HG02973 (cell line): ENCODE measurements at regions not wholly inside any gene's neighbourhood (a gene's known extent, or its start where the extent isn't known, plus 50 kb on each side); places are given as distances from the start of the nearest gene placed in this dataset.

Experiments
- ATAC-seq: cut with Tn5 transposase; IDR thresholded peaks from one replicate; pipeline ENCODE4 v1.9.1; 2021; ENCODE audit warnings: moderate library complexity; ENCODE audit not compliant: unreplicated experiment

DNA sequence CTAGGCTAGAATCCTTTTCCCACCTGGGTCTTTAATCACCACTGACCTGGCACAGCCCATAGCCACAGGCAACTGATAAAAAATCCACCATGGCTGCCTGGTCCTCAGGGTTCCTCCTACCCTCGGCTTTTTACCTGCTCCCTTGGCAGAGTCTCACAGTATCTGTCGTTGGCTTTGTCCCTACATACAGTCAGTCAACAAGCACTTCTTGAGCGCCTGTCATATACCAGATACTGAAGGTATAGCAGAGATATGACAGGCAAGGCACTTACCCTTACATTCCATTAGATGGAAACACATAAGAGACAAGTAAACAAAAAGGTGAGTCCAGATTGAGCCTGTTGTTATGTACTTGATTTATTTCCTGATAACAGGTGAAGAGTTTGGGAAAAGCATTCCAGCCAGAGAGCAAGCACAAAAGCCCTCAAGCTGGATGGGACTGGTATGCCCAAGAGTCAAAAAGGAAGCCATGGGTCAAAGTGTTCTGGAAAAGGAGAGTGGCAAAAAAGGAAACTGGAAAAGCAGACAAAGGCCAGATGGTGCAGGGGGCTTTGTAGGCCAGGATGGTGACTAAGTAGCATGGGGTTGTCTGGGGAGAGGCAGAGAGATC is 247.0 kb downstream of the CHD9NB start:
- no peak for ATAC-seq

DNA sequence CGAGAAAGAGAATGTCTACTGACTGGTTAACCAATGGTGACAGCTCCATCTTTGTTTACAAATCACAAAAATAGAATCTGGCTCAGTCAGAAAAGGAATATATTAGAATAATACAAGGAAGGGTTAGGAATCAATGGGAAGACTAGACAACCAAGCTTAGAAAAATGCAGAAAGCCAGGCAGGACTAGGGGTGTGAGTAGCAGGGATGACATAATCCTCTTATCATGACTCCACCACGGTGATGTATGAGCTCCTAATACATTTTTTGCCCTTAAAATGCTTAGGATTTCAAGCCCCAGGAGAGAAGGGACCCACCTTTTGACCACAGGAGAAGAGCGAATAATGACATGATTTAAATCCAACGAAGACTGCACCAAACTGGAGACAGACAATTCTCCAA is 252.3 kb downstream of the CHD9NB start:
- ATAC-seq: no peak

DNA sequence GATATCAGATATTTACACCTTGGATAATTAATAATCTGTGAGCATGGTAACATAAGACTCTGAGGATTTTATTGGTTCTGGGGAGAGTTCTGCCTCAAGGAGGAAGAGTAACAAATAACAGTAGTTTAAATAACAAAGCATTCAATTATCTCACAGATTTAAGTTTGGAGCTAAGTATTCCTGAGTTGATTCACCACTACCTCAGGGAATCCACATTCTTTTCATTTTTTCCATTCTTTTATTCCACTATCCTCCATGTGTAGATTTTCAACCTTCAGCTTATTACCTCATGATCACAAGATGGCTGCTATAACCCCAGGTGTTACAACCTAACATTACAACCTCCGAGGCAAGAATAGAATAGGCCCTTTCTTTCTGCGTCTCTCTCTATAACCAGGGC is 252.2 kb upstream of the TOX3 start:
- no peak for ATAC-seq

DNA sequence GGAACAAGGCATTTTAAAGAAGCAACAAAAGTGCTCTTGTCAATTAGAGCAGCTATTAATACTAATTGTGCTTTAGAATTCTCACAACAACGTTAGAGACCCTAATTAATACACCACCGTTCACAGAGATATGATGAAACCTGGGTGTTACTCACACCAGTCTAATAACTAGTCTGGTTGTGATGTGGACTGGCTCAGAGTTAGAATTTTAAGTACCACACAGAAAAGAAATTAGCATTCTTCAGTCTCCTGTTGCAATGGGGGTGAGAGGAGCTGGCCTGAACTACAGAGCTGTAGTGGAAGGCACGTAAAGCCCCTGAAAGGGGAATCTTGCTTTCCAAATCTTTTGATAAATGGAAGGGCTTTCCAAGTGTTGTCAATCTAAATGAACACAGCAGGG is 240.8 kb upstream of the TOX3 start:
- no peak for ATAC-seq

DNA sequence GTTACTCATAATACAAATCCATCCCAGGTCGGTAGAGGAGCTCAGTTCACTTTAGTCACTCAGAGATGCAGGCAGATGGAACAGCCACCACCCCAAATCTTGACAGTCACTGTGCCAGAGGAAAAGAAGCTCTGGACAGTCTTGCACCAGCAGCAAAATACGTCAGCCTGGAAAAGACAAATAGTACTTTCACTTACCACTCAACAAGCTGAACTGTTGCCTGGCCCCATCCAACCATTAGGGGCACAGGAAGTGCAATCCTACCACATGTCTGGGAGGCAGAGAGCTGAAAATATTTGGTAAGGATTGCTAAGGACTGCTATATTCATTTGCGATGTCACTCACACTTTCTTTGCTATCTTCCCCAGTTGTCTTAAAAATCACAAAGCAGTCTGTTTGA is 239.1 kb upstream of the TOX3 start:
- no peak for ATAC-seq

DNA sequence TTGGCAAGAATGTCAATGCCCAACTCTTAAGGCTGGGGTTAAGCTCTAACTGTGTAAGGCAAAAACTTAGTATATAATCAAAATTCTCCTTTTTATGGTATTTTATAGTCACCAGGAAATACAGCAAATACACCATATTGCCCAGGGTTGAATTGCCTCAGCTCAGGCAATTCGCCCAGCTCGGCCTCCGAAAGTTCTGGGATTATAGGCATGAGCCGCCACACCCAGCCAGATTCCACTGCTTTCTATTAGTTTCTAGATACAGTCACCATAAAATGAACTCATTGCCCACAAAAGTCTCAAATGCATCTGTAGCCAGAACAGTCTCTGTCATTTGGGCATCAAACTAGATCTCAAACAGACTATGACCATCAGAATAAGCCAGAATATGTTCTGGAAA is 238.7 kb upstream of the TOX3 start:
- no peak for ATAC-seq

DNA sequence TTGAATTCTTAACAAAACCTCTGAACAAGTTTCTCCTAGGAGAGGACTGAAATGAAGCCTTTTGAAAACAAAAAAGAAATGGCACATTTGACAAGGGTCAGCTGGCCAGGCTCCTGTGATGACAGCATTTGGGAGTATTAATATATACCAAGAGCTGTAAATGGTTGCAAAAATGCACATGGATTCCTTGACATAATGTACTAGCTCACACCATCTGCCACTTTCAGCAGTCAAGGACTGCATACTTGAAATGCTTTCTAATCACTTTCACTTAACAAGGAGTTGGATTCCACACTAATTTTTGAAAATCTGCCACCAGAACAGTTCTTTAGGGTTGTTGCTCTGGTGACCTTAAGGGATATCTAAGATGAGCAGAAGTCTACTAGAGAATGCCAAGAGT is 236.7 kb upstream of the TOX3 start:
- no peak for ATAC-seq

DNA sequence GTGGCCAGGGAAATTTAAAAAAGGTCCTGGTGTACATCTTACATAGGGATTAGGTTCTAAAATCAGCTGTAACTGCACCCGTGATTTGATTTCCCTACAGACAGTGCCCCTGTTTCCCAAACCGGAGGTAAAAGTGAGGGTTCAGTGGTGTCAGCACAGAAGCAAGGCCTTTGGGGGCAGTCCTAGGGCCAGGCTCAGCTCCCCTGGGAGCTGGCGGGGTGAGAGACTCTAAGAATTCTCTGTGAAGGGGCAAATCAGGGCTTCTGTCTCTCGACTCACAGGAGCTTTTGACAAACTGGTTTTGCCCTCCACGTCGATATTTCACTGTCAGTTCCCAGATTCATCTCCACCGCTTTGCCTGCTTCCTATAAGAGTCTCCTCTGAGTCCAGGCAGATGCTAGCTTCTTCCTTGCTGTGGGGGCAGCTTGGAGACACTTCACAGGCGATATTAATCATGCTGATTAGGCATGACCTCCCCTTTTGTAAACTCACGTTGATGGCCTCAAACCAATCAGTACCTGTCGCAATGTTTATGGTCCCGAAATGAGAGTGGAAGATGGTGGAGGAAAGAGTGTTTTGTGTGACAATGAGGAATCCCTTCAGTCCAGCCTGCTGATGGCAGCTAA is 234.2 kb upstream of the TOX3 start:
- ATAC-seq: no peak

DNA sequence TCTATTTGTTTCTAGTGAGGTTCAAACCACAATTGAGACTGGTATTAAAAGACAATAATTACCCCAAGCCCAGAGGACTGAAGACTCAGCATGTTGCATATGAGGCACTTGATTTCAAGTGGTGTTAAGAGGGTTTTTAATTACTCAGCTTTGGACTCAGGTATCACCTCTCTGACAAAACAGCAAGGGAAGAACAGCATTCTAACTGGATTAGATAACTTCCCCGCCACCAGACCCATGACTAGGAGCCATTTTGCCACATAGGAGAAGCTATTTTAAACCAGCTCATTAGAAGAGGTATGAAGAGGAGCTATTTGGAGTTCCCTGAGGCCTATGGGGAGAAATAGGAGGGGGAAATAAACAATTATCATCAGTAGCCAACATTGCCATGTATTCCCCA is 226.1 kb upstream of the TOX3 start:
- no peak for ATAC-seq

DNA sequence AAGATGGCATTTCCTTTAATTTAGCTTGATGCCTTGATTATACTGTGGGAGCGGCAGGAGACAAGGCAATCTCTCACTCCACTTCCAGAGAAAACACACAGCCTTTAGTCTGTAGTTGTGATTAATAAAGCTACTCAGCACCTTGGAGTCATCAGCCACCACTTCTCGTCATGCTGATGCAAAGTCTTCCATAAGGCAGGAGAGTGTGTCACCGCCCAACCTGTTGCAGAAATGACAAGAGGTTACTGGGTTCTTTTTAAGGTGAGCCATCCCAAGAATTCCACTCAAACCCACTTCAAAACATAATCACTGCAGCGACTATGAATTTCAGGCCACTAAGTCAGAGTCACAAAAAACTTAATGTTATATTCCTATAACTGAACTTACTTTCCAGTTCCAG is 223.9 kb upstream of the TOX3 start:
- ATAC-seq: no peak

DNA sequence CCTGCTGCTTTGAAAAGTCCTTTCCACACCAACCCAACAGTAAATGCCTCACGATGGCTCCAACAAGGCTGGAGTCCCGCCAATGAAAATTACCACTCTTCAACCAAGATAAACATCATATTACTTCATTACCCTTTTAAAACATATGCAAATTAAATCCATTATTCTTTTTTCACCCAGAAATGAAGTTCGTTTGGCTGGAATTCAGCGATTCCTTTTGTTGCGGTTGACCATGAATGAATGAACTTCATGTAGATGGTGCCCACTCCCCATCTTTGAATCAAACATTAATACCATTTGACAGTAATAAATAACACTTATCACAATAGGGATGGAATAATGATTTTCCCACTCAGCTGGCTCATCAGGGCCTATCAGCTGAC is 211.5 kb upstream of the TOX3 start:
- no peak for ATAC-seq

DNA sequence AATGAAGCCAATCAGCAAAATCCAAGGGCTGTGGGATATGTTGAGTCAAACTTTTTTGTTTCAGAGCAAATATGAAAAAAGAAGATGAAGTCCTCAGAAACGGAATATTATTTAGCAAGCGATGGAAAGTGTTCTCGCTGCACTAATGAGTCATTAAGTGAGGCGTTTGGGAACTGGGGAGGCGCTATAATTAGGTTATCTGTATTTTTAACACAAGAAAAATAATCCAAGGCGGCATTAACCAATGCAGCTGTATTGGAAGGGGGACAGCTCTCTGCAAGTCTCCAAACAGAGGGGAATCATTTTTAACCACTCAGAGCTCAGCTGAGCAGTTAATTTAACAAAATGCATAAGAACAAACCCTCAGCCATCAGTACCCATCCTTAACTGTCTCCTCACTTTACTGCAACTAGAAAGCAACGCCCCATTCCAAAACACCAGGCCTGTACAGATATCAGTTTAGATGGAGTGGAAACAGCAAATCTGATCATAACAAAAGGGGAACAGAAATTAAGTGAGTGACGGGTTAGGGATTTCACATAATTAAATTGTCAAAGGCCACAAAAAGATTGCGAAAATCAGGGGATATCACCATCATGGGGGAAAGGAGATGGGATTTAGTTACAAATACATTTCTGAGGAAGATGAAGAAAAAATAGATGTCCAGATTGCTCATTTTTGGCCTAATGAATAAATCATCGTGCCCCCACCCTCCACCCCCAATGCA is 211.0 kb upstream of the TOX3 start:
- no peak for ATAC-seq

DNA sequence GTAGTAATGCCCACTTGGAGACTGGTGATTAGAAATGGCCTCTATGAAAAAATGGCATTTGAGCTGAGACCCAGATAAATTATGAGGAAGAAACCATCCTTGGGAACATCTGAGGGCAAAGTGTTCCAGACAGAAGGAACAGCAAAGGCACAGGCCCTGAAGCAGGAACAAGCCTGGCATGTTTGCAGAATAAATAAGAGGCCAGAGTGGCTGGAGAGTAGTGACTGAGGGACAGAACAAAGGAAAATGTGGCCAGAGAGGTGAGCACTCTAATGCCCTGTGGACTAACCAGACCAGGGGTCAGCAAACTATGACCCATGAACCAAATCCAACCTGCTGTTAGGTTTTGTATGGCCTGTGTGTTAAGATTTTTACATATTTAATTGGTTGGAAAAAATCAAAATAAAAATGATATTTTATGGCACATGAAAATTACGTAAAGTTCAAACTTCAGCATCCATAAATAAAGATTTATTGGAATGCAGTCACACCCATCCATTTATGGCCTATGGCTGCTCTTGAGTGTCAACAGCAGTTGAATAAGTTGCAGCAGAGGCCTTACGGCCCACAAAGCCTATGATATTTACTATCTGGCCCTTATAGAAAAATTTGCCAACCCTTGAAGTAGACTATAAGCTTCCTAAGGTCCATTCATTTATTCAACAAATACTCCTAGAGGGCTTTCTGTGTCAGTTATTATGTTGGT is 210.0 kb upstream of the TOX3 start:
- ATAC-seq: no peak

DNA sequence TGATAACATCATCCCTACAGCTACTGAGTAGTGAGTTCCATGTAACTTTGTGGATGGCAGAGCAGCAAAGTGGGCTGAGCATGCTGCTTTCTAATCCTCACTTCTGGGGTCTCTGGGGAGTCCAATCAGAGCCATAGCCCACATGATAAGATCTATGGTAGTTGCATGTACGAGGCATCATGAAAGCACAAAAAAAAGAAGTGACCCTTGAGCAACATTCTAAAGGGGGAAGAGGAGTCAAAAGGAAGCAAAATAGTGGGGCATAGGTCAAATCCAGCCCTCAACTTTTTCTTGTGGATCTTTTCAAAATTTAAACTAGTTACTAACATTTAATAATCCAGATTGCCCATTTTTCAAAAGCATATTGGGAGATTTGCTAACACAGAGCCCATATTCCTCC is 208.5 kb upstream of the TOX3 start:
- no peak for ATAC-seq

DNA sequence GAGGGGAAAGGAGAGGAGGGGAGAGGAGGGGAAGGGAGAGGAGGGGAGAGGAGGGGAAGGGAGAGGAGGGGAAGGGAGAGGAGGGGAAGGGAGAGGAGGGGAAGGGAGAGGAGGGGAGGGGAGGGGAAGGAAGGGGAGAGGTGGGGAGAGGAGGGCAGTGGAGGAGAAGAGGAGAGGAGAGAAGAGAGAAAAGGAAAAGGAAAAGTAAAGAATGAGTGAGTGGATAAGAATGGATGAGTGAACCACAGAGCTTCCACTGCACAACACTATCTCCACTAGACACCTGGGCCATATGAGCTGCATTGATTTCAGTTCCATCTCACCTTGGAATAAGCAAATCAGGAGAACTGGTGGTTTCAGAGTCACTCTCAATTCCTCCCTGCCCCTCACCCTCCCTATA is 204.1 kb upstream of the TOX3 start:
- ATAC-seq: no peak

DNA sequence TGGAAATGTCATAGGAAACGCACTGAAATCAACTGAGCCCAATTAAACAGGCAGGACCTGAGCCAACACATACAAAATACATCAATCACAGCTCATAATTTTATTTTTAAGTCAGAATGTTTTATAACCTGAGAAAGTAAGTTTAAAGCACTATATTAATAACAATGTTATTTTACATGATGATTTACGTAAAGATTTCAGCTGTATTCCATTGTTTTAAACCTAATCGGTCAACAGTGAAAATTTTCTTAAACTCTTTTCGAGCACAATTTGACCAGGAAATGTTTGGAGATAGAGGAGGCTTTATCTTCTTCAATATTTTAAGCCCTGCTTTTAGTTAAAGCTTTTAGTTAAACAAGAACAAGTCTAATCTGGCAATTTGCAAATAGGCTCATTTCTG is 201.8 kb upstream of the TOX3 start:
- ATAC-seq: no peak

DNA sequence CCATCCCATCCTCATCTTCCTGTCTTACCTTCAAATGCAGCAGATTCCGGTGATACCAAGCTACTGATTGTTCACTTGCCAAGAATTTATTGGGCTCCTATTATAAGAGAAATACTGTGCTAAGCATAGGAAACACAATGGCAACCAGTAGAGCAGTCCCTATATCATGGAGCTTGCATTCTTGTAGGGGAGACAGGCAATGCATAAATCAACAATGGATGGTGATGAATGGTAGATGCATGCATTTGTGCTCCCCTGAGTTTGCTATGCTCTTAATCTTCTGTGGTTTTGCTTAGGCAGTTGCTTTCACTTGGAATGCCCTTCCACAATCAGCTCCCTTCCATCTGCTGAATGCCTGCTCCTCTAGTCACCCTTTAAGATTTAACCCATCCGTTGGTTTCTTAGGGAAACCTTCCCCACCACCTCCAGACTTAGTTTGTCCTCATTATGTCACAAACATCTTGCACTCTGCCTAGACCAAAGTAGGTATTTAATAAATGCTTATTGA is 200.2 kb upstream of the TOX3 start:
- ATAC-seq: no peak

DNA sequence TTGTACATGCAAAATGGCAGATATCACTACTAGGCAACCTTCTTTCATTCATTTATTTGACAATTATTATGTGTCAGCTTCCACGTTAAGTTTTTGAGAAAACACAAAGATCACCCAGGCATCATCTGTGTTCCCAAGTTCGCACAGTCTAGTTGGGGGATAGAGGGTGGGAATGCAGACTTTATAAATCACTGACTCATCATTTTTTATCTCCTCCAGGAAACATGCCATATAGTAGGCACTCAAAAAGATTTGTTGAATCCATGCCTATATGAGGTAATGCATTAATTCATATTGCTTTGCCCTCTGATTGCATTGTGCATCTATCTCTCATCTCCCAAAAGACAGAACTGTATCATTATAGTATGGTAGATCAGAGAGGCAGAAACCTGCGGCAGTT is 196.8 kb upstream of the TOX3 start:
- no peak for ATAC-seq

DNA sequence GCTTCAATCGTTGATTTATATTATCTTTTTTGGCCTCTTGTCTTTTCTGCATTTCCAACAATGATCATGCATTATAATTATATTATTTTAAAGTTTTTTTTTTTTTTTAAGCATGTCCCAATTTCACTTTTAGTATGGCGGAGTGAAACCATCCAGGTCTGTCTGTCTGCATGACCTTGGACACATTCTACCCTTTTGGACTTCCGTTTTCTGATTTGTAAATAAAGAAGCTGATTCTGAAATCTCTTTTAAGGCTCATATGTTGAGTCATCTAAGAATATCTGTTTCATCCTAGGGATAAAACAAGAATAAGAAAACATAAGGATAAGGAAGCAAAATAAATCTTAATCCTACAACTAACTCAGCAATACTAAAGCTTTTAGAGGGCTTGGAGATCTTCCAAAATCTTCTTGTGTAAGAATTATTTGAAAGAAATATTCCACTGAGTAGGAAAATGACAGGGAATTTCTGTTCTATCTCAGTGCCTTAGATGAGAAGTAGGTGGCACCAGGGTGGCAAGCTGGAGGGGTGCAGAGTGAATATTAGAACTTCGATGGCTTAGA is 195.7 kb upstream of the TOX3 start:
- ATAC-seq: no peak

DNA sequence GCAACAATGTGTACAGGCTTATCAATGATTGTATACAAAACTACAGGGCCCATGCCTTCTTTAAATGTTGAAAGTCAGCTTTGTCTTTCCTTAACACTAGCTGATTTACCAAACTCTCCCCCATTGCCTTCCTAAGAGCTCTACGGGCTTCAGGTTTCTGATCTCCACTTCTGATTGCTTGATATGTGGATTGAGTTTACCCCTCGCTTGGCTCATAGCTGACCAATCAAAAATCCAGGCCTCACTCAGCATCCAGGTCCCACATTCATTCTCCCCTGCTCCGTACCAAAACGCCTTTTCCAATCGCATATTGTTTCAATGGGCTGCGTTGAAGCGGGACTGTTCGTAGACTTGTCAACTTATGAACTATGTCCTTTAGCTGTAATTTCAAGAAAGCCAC is 195.1 kb upstream of the TOX3 start:
- no peak for ATAC-seq

DNA sequence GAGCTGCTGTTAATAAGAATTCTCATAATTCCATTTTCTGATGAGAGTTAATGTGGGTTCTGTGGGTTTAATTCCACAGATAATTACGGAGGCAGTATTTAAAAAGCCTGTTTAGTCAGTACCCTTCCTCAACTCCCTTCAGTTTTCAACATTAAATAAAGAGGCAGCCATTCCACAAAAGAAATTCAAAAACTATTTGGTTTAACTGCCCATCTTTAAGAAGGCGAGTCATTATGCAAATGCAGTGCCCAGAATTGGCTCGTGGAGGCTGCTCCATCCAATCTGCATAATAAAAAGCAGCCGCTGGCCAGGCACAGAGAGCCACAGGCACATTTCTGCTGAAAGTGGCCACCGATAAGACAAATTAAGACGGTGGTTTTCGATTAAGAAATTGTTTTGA is 194.4 kb upstream of the TOX3 start:
- no peak for ATAC-seq

DNA sequence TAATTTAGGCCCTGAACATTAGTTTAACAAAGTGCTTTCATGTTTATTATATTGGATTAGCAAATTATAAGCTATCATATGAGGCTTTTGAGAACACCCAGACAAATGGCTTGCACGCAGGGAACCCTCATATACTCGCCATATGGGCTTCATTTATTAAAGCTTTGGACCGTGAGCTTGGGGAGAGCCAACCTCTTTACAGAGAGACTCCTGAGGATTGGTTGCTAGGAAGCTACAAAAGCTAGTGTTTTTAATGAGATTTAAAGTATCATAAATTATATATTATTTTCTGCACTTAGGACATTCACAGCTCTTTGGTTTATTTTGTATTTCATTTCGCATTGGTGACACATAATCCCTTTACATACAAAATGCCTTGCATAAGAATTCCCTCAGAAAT is 193.8 kb upstream of the TOX3 start:
- no peak for ATAC-seq
